ENCODE measurements at regions not wholly inside any gene's neighbourhood (a gene's known extent, or its start where the extent isn't known, plus 50 kb on each side); places are given as distances from the start of the nearest gene placed in this dataset.

- H3K4me1 Mint-ChIP-seq (ENCODE audit: low read depth): no peaks in the 10 kb centered on the region
- H3K4me3 Mint-ChIP-seq: no peak overlapping the region
- no peaks in the 10 kb centered on the region for H3K27me3 Mint-ChIP-seq (ENCODE audit: insufficient read depth)
- no peaks in the 10 kb centered on the region for H3K36me3 Mint-ChIP-seq (ENCODE audit: low read depth)
- no peak for DNase-seq (ENCODE audit: low spot score)
- H3K9me3 Mint-ChIP-seq: peaks cover 24% of the 10 kb centered on the region
- intact Hi-C loops (cut with micrococcal nuclease): no loop called here
- H3K27ac Mint-ChIP-seq: no peak overlapping the region
Measured at GRCh38 chr11:39972461-39972860, 1487.0 kb downstream of the LRRC4C start.

GRCh38 chr11:39971938-39972337 lies 1487.5 kb downstream of the LRRC4C start:
- intact Hi-C loops (cut with micrococcal nuclease): no loop called here
- Mint-ChIP-seq H3K4me1 (ENCODE audit: low read depth) (no peaks in the 10 kb centered on the region), H3K27ac (no peak overlapping the region), H3K27me3 (ENCODE audit: insufficient read depth) (no peaks in the 10 kb centered on the region), H3K9me3 (peaks cover 24% of the 10 kb centered on the region), H3K36me3 (ENCODE audit: low read depth) (no peaks in the 10 kb centered on the region), H3K4me3 (no peak overlapping the region)
- DNase-seq (ENCODE audit: low spot score): no peak

- Mint-ChIP-seq H3K36me3 (ENCODE audit: low read depth) (no peaks in the 10 kb centered on the region), H3K4me1 (ENCODE audit: low read depth) (no peaks in the 10 kb centered on the region), H3K9me3 (peaks cover 18% of the 10 kb centered on the region), H3K27me3 (ENCODE audit: insufficient read depth) (no peaks in the 10 kb centered on the region), H3K4me3 (no peak overlapping the region), H3K27ac (no peak overlapping the region)
- intact Hi-C loops (cut with micrococcal nuclease): no loop called here
- DNase-seq (ENCODE audit: low spot score): no peak
Measured at GRCh38 chr11:39968071-39968470, 1491.4 kb downstream of the LRRC4C start.

- no peak for DNase-seq (ENCODE audit: low spot score)
- Mint-ChIP-seq H3K4me3 (no peak overlapping the region), H3K4me1 (ENCODE audit: low read depth) (no peaks in the 10 kb centered on the region), H3K27ac (no peak overlapping the region), H3K9me3 (peaks cover 11% of the 10 kb centered on the region), H3K27me3 (ENCODE audit: insufficient read depth) (no peaks in the 10 kb centered on the region), H3K36me3 (ENCODE audit: low read depth) (no peaks in the 10 kb centered on the region)
- intact Hi-C loops (cut with micrococcal nuclease): no loop called here
Measured at GRCh38 chr11:39965701-39966100, 1493.8 kb downstream of the LRRC4C start.

GRCh38 chr11:39960206-39960605 lies 1499.2 kb downstream of the LRRC4C start:
- peaks cover 17% of the 10 kb centered on the region for H3K9me3 Mint-ChIP-seq
- no peaks in the 10 kb centered on the region for H3K4me1 Mint-ChIP-seq (ENCODE audit: low read depth)
- no peak overlapping the region for H3K4me3 Mint-ChIP-seq

GRCh38 chr11:39932966-39933365 lies 1526.5 kb downstream of the LRRC4C start:
- no peak for DNase-seq (ENCODE audit: low spot score)
- Mint-ChIP-seq H3K4me1 (ENCODE audit: low read depth) (no peaks in the 10 kb centered on the region), H3K27me3 (ENCODE audit: insufficient read depth) (no peaks in the 10 kb centered on the region), H3K4me3 (no peak overlapping the region), H3K36me3 (ENCODE audit: low read depth) (peaks cover 1% of the 10 kb centered on the region), H3K9me3 (peaks cover 22% of the 10 kb centered on the region), H3K27ac (no peak overlapping the region)
- intact Hi-C loops (cut with micrococcal nuclease): no loop called here

More at GRCh38 chr11:39960206-39960605, 1499.2 kb downstream of the LRRC4C start:
- H3K36me3 Mint-ChIP-seq (ENCODE audit: low read depth): no peaks in the 10 kb centered on the region
- intact Hi-C loops (cut with micrococcal nuclease): no loop called here
- no peaks in the 10 kb centered on the region for H3K27me3 Mint-ChIP-seq (ENCODE audit: insufficient read depth)
- no peak for DNase-seq (ENCODE audit: low spot score)
- H3K27ac Mint-ChIP-seq: no peak overlapping the region

GRCh38 chr11:39917256-39917655 lies 1542.2 kb downstream of the LRRC4C start:
- Mint-ChIP-seq H3K27ac (no peak overlapping the region), H3K9me3 (peaks cover 58% of the 10 kb centered on the region), H3K27me3 (ENCODE audit: insufficient read depth) (no peaks in the 10 kb centered on the region), H3K36me3 (ENCODE audit: low read depth) (no peaks in the 10 kb centered on the region), H3K4me1 (ENCODE audit: low read depth) (no peaks in the 10 kb centered on the region), H3K4me3 (no peak overlapping the region)
- intact Hi-C loops (cut with micrococcal nuclease): no loop called here
- DNase-seq (ENCODE audit: low spot score): no peak

- H3K9me3 Mint-ChIP-seq: peaks cover 29% of the 10 kb centered on the region
- H3K4me1 Mint-ChIP-seq (ENCODE audit: low read depth): no peaks in the 10 kb centered on the region
- no peaks in the 10 kb centered on the region for H3K27me3 Mint-ChIP-seq (ENCODE audit: insufficient read depth)
- no peak overlapping the region for H3K4me3 Mint-ChIP-seq
- no peak for DNase-seq (ENCODE audit: low spot score)
- H3K36me3 Mint-ChIP-seq (ENCODE audit: low read depth): no peaks in the 10 kb centered on the region
- no peak overlapping the region for H3K27ac Mint-ChIP-seq
- intact Hi-C loops (cut with micrococcal nuclease): no loop called here
Measured at GRCh38 chr11:39910087-39910486, 1549.4 kb downstream of the LRRC4C start.

GRCh38 chr11:39860931-39861330 lies 1598.5 kb downstream of the LRRC4C start:
- Mint-ChIP-seq H3K4me1 (ENCODE audit: low read depth) (no peaks in the 10 kb centered on the region), H3K4me3 (no peak overlapping the region), H3K27ac (no peak overlapping the region), H3K27me3 (ENCODE audit: insufficient read depth) (no peaks in the 10 kb centered on the region), H3K9me3 (peaks cover 9% of the 10 kb centered on the region), H3K36me3 (ENCODE audit: low read depth) (no peaks in the 10 kb centered on the region)
- DNase-seq (ENCODE audit: low spot score): no peak
- intact Hi-C loops (cut with micrococcal nuclease): no loop called here

GRCh38 chr11:39817241-39817640 lies 1642.2 kb downstream of the LRRC4C start:
- intact Hi-C loops (cut with micrococcal nuclease): no loop called here

GRCh38 chr11:39810358-39810757 lies 1649.1 kb downstream of the LRRC4C start:
- intact Hi-C loops (cut with micrococcal nuclease): no loop called here
- Mint-ChIP-seq H3K36me3 (ENCODE audit: low read depth) (no peaks in the 10 kb centered on the region), H3K4me1 (ENCODE audit: low read depth) (no peaks in the 10 kb centered on the region), H3K4me3 (no peak overlapping the region), H3K27me3 (ENCODE audit: insufficient read depth) (no peaks in the 10 kb centered on the region), H3K27ac (no peak overlapping the region), H3K9me3 (peaks cover 52% of the 10 kb centered on the region)
- no peak for DNase-seq (ENCODE audit: low spot score)

More at GRCh38 chr11:39817241-39817640, 1642.2 kb downstream of the LRRC4C start:
- H3K27me3 Mint-ChIP-seq (ENCODE audit: insufficient read depth): no peaks in the 10 kb centered on the region
- no peak overlapping the region for H3K4me3 Mint-ChIP-seq
- DNase-seq (ENCODE audit: low spot score): no peak
- H3K27ac Mint-ChIP-seq: no peak overlapping the region
- no peaks in the 10 kb centered on the region for H3K4me1 Mint-ChIP-seq (ENCODE audit: low read depth)
- peaks cover 46% of the 10 kb centered on the region for H3K9me3 Mint-ChIP-seq
- no peaks in the 10 kb centered on the region for H3K36me3 Mint-ChIP-seq (ENCODE audit: low read depth)

GRCh38 chr11:39809833-39810232 lies 1649.6 kb downstream of the LRRC4C start:
- H3K4me1 Mint-ChIP-seq (ENCODE audit: low read depth): no peaks in the 10 kb centered on the region
- H3K27me3 Mint-ChIP-seq (ENCODE audit: insufficient read depth): no peaks in the 10 kb centered on the region
- no peak overlapping the region for H3K4me3 Mint-ChIP-seq
- H3K9me3 Mint-ChIP-seq: peaks cover 47% of the 10 kb centered on the region
- DNase-seq (ENCODE audit: low spot score): no peak
- H3K27ac Mint-ChIP-seq: no peak overlapping the region
- intact Hi-C loops (cut with micrococcal nuclease): no loop called here
- no peaks in the 10 kb centered on the region for H3K36me3 Mint-ChIP-seq (ENCODE audit: low read depth)

GRCh38 chr11:39807904-39808303 lies 1651.5 kb downstream of the LRRC4C start:
- Mint-ChIP-seq H3K9me3 (peaks cover 37% of the 10 kb centered on the region), H3K36me3 (ENCODE audit: low read depth) (no peaks in the 10 kb centered on the region), H3K4me1 (ENCODE audit: low read depth) (no peaks in the 10 kb centered on the region), H3K27me3 (ENCODE audit: insufficient read depth) (no peaks in the 10 kb centered on the region), H3K4me3 (no peak overlapping the region), H3K27ac (no peak overlapping the region)
- intact Hi-C loops (cut with micrococcal nuclease): no loop called here
- DNase-seq (ENCODE audit: low spot score): no peak

- no peaks in the 10 kb centered on the region for H3K4me1 Mint-ChIP-seq (ENCODE audit: low read depth)
- no peaks in the 10 kb centered on the region for H3K27me3 Mint-ChIP-seq (ENCODE audit: insufficient read depth)
- no peak for DNase-seq (ENCODE audit: low spot score)
- H3K4me3 Mint-ChIP-seq: no peak overlapping the region
- no peak overlapping the region for H3K27ac Mint-ChIP-seq
- intact Hi-C loops (cut with micrococcal nuclease): no loop called here
- no peaks in the 10 kb centered on the region for H3K36me3 Mint-ChIP-seq (ENCODE audit: low read depth)
- peaks cover 27% of the 10 kb centered on the region for H3K9me3 Mint-ChIP-seq
Measured at GRCh38 chr11:39806652-39807051, 1652.8 kb downstream of the LRRC4C start.

Measured in activated T-helper 1 cell treated with anti-CD3 and anti-CD28 coated beads, Interleukin-12 subunit alpha, Interleukin-12 subunit beta, Interleukin-2, Interleukin-4 antibody, amounts not matched to agents 30 ng/mL and 10 ng/mL and 1 ng/mL, durations not matched to agents 14 hours and 24 hours and 36 hours (primary cell).